ENCODE measurements at regions not wholly inside any gene's neighbourhood (a gene's known extent, or its start where the extent isn't known, plus 50 kb on each side); places are given as distances from the start of the nearest gene placed in this dataset.

GRCh38 chr9:99348289-99348688 lies 126.2 kb downstream of the SEC61B start:
- no peaks in the 10 kb centered on the region for H3K27me3 ChIP-seq (ENCODE audit: control insufficient read depth, insufficient read depth, low read length, poor library complexity, severe bottlenecking)
- WGBS, 2 experiments = 90 to 94% methylated on average over 2 of the region's 2 CpGs
- H3K4me1 ChIP-seq (ENCODE audit: control insufficient read depth, insufficient read depth, low read length) = no peaks in the 10 kb centered on the region
- no peak overlapping the region for H3K27ac ChIP-seq (ENCODE audit: insufficient read depth, low read depth, low read length, poor library complexity, severe bottlenecking)
- H3K36me3 ChIP-seq (ENCODE audit: control insufficient read depth, insufficient read depth, low read length) = no peaks in the 10 kb centered on the region
- H3K4me3 ChIP-seq (ENCODE audit: insufficient read depth, low read depth, low read length) = no peak overlapping the region
- no peaks in the 10 kb centered on the region for H3K9me3 ChIP-seq (ENCODE audit: control insufficient read depth, low read length)

- Histone ChIP-seq H3K36me3 (ENCODE audit: control insufficient read depth, insufficient read depth, low read length) (no peaks in the 10 kb centered on the region), H3K27ac (ENCODE audit: insufficient read depth, low read depth, low read length, poor library complexity, severe bottlenecking) (no peak overlapping the region), H3K4me3 (ENCODE audit: insufficient read depth, low read depth, low read length) (no peak overlapping the region), H3K27me3 (ENCODE audit: control insufficient read depth, insufficient read depth, low read length, poor library complexity, severe bottlenecking) (no peaks in the 10 kb centered on the region), H3K4me1 (ENCODE audit: control insufficient read depth, insufficient read depth, low read length) (no peaks in the 10 kb centered on the region), H3K9me3 (ENCODE audit: control insufficient read depth, low read length) (no peaks in the 10 kb centered on the region)
- WGBS, 2 experiments = 94 to 100% methylated on average over 2 of the region's 2 CpGs
These were observed 127.8 kb downstream of the SEC61B start for GRCh38 chr9:99349870-99350269.

- 85 to 98% methylated on average over 1 of the region's 1 CpG for WGBS, 2 experiments
These were observed 128.4 kb downstream of the SEC61B start for GRCh38 chr9:99350461-99350860.

GRCh38 chr9:99351647-99352046 lies 129.6 kb downstream of the SEC61B start:
- WGBS, 2 experiments = 94 to 95% methylated on average over 7 of the region's 7 CpGs

More at GRCh38 chr9:99350461-99350860, 128.4 kb downstream of the SEC61B start:
- Histone ChIP-seq H3K9me3 (ENCODE audit: control insufficient read depth, low read length) (no peaks in the 10 kb centered on the region), H3K4me3 (ENCODE audit: insufficient read depth, low read depth, low read length) (no peak overlapping the region), H3K27ac (ENCODE audit: insufficient read depth, low read depth, low read length, poor library complexity, severe bottlenecking) (no peak overlapping the region), H3K4me1 (ENCODE audit: control insufficient read depth, insufficient read depth, low read length) (no peaks in the 10 kb centered on the region), H3K36me3 (ENCODE audit: control insufficient read depth, insufficient read depth, low read length) (no peaks in the 10 kb centered on the region), H3K27me3 (ENCODE audit: control insufficient read depth, insufficient read depth, low read length, poor library complexity, severe bottlenecking) (no peaks in the 10 kb centered on the region)

GRCh38 chr9:99352826-99353225 lies 130.7 kb downstream of the SEC61B start:
- H3K4me1 ChIP-seq (ENCODE audit: control insufficient read depth, insufficient read depth, low read length) = no peaks in the 10 kb centered on the region
- WGBS, 2 experiments = 92 to 93% methylated on average over 4 of the region's 4 CpGs
- no peaks in the 10 kb centered on the region for H3K9me3 ChIP-seq (ENCODE audit: control insufficient read depth, low read length)
- H3K27ac ChIP-seq (ENCODE audit: insufficient read depth, low read depth, low read length, poor library complexity, severe bottlenecking) = no peak overlapping the region
- H3K36me3 ChIP-seq (ENCODE audit: control insufficient read depth, insufficient read depth, low read length) = no peaks in the 10 kb centered on the region
- H3K4me3 ChIP-seq (ENCODE audit: insufficient read depth, low read depth, low read length) = no peak overlapping the region
- no peaks in the 10 kb centered on the region for H3K27me3 ChIP-seq (ENCODE audit: control insufficient read depth, insufficient read depth, low read length, poor library complexity, severe bottlenecking)

More at GRCh38 chr9:99351647-99352046, 129.6 kb downstream of the SEC61B start:
- Histone ChIP-seq H3K4me1 (ENCODE audit: control insufficient read depth, insufficient read depth, low read length) (no peaks in the 10 kb centered on the region), H3K9me3 (ENCODE audit: control insufficient read depth, low read length) (no peaks in the 10 kb centered on the region), H3K27me3 (ENCODE audit: control insufficient read depth, insufficient read depth, low read length, poor library complexity, severe bottlenecking) (no peaks in the 10 kb centered on the region), H3K27ac (ENCODE audit: insufficient read depth, low read depth, low read length, poor library complexity, severe bottlenecking) (no peak overlapping the region), H3K4me3 (ENCODE audit: insufficient read depth, low read depth, low read length) (no peak overlapping the region), H3K36me3 (ENCODE audit: control insufficient read depth, insufficient read depth, low read length) (no peaks in the 10 kb centered on the region)

- Histone ChIP-seq H3K36me3 (ENCODE audit: control insufficient read depth, insufficient read depth, low read length) (no peaks in the 10 kb centered on the region), H3K4me3 (ENCODE audit: insufficient read depth, low read depth, low read length) (no peak overlapping the region), H3K27ac (ENCODE audit: insufficient read depth, low read depth, low read length, poor library complexity, severe bottlenecking) (no peak overlapping the region), H3K9me3 (ENCODE audit: control insufficient read depth, low read length) (no peaks in the 10 kb centered on the region), H3K4me1 (ENCODE audit: control insufficient read depth, insufficient read depth, low read length) (no peaks in the 10 kb centered on the region), H3K27me3 (ENCODE audit: control insufficient read depth, insufficient read depth, low read length, poor library complexity, severe bottlenecking) (no peaks in the 10 kb centered on the region)
- 92 to 95% methylated on average over 5 of the region's 5 CpGs for WGBS, 2 experiments
These were observed 131.3 kb downstream of the SEC61B start for GRCh38 chr9:99353408-99353807.

- Histone ChIP-seq H3K27me3 (ENCODE audit: control insufficient read depth, insufficient read depth, low read length, poor library complexity, severe bottlenecking) (no peaks in the 10 kb centered on the region), H3K9me3 (ENCODE audit: control insufficient read depth, low read length) (no peaks in the 10 kb centered on the region), H3K27ac (ENCODE audit: insufficient read depth, low read depth, low read length, poor library complexity, severe bottlenecking) (no peak overlapping the region), H3K4me3 (ENCODE audit: insufficient read depth, low read depth, low read length) (no peak overlapping the region), H3K36me3 (ENCODE audit: control insufficient read depth, insufficient read depth, low read length) (no peaks in the 10 kb centered on the region), H3K4me1 (ENCODE audit: control insufficient read depth, insufficient read depth, low read length) (peaks cover under 1% of the 10 kb centered on the region)
- WGBS, 2 experiments = 90 to 95% methylated on average over 1 of the region's 1 CpG
These were observed 132.0 kb downstream of the SEC61B start for GRCh38 chr9:99354104-99354503.

GRCh38 chr9:99356512-99356971 lies 134.5 kb downstream of the SEC61B start:
- no peaks in the 10 kb centered on the region for H3K9me3 ChIP-seq (ENCODE audit: control insufficient read depth, low read length)
- 92% methylated on average over 5 of the region's 5 CpGs for WGBS, 2 experiments
- no peak overlapping the region for H3K27ac ChIP-seq (ENCODE audit: insufficient read depth, low read depth, low read length, poor library complexity, severe bottlenecking)
- H3K36me3 ChIP-seq (ENCODE audit: control insufficient read depth, insufficient read depth, low read length) = no peaks in the 10 kb centered on the region
- peaks cover 3% of the 10 kb centered on the region for H3K4me1 ChIP-seq (ENCODE audit: control insufficient read depth, insufficient read depth, low read length)
- no peaks in the 10 kb centered on the region for H3K27me3 ChIP-seq (ENCODE audit: control insufficient read depth, insufficient read depth, low read length, poor library complexity, severe bottlenecking)
- H3K4me3 ChIP-seq (ENCODE audit: insufficient read depth, low read depth, low read length) = no peak overlapping the region

- 86 to 87% methylated on average over 5 to 6 of the region's 6 CpGs for WGBS, 2 experiments
- H3K4me1 ChIP-seq (ENCODE audit: control insufficient read depth, insufficient read depth, low read length) = peaks cover 3% of the 10 kb centered on the region
These were observed 135.5 kb downstream of the SEC61B start for GRCh38 chr9:99357575-99357974.

GRCh38 chr9:99358668-99359067 lies 136.6 kb downstream of the SEC61B start:
- Histone ChIP-seq H3K27me3 (ENCODE audit: control insufficient read depth, insufficient read depth, low read length, poor library complexity, severe bottlenecking) (no peaks in the 10 kb centered on the region), H3K36me3 (ENCODE audit: control insufficient read depth, insufficient read depth, low read length) (no peaks in the 10 kb centered on the region), H3K4me1 (ENCODE audit: control insufficient read depth, insufficient read depth, low read length) (peaks cover 3% of the 10 kb centered on the region), H3K27ac (ENCODE audit: insufficient read depth, low read depth, low read length, poor library complexity, severe bottlenecking) (no peak overlapping the region), H3K9me3 (ENCODE audit: control insufficient read depth, low read length) (no peaks in the 10 kb centered on the region), H3K4me3 (ENCODE audit: insufficient read depth, low read depth, low read length) (no peak overlapping the region)
- 94 to 96% methylated on average over 7 of the region's 7 CpGs for whole genome bisulfite sequencing, 2 experiments

More at GRCh38 chr9:99357575-99357974, 135.5 kb downstream of the SEC61B start:
- H3K36me3 ChIP-seq (ENCODE audit: control insufficient read depth, insufficient read depth, low read length) = no peaks in the 10 kb centered on the region
- H3K27me3 ChIP-seq (ENCODE audit: control insufficient read depth, insufficient read depth, low read length, poor library complexity, severe bottlenecking) = no peaks in the 10 kb centered on the region
- no peak overlapping the region for H3K27ac ChIP-seq (ENCODE audit: insufficient read depth, low read depth, low read length, poor library complexity, severe bottlenecking)
- H3K4me3 ChIP-seq (ENCODE audit: insufficient read depth, low read depth, low read length) = no peak overlapping the region
- no peaks in the 10 kb centered on the region for H3K9me3 ChIP-seq (ENCODE audit: control insufficient read depth, low read length)

- Histone ChIP-seq H3K4me3 (ENCODE audit: insufficient read depth, low read depth, low read length) (no peak overlapping the region), H3K9me3 (ENCODE audit: control insufficient read depth, low read length) (no peaks in the 10 kb centered on the region), H3K27ac (ENCODE audit: insufficient read depth, low read depth, low read length, poor library complexity, severe bottlenecking) (no peak overlapping the region), H3K27me3 (ENCODE audit: control insufficient read depth, insufficient read depth, low read length, poor library complexity, severe bottlenecking) (no peaks in the 10 kb centered on the region), H3K4me1 (ENCODE audit: control insufficient read depth, insufficient read depth, low read length) (peaks cover 3% of the 10 kb centered on the region), H3K36me3 (ENCODE audit: control insufficient read depth, insufficient read depth, low read length) (no peaks in the 10 kb centered on the region)
- 69 to 72% methylated on average over 10 of the region's 10 CpGs for WGBS, 2 experiments
These were observed 137.3 kb downstream of the SEC61B start for GRCh38 chr9:99359336-99359735.

Measured in ectodermal cell (in vitro differentiated cells).